ENCODE measurements at regions not wholly inside any gene's neighbourhood (a gene's known extent, or its start where the extent isn't known, plus 50 kb on each side); places are given as distances from the start of the nearest gene placed in this dataset.

GRCh38 chr4:137749466-137749865 is 217.2 kb upstream of the PCDH18 start:
- Histone ChIP-seq H3K4me3 (replicated peaks; ENCODE audit: insufficient read depth, low read length) (no peak overlapping the region), H3K27me3 (ENCODE audit: insufficient read depth, poor library complexity, severe bottlenecking) (peaks cover 5% of the 10 kb centered on the region), H3K27ac (replicated peaks) (no peak overlapping the region)
- no peak for DNase-seq (ENCODE audit: low read depth in 1 of 2, low spot score in 1 of 2)
- TF ChIP-seq GABPA (IDR thresholded peaks at IDR 0.05; ENCODE audit: low read depth) (no peak), SPI1 (IDR thresholded peaks at IDR 0.05; ENCODE audit: borderline replicate concordance, low read depth) (no peak), REST (IDR thresholded peaks at IDR 0.05; ENCODE audit: insufficient replicate concordance, low read depth) (no peak), POLR2AphosphoS5 (IDR thresholded peaks at IDR 0.05; ENCODE audit: low read depth) (no peak), CTCF (IDR thresholded peaks at IDR 0.05; ENCODE audit: insufficient read depth, low read length) (no peak)

- no peak for DNase-seq (ENCODE audit: low read depth in 1 of 2, low spot score in 1 of 2)
- Histone ChIP-seq H3K27me3 (ENCODE audit: insufficient read depth, poor library complexity, severe bottlenecking) (peaks cover 5% of the 10 kb centered on the region), H3K4me3 (replicated peaks; ENCODE audit: insufficient read depth, low read length) (no peak overlapping the region), H3K27ac (replicated peaks) (no peak overlapping the region)
- TF ChIP-seq REST (IDR thresholded peaks at IDR 0.05; ENCODE audit: insufficient replicate concordance, low read depth) (no peak), CTCF (IDR thresholded peaks at IDR 0.05; ENCODE audit: insufficient read depth, low read length) (no peak), SPI1 (IDR thresholded peaks at IDR 0.05; ENCODE audit: borderline replicate concordance, low read depth) (no peak), POLR2AphosphoS5 (IDR thresholded peaks at IDR 0.05; ENCODE audit: low read depth) (no peak), GABPA (IDR thresholded peaks at IDR 0.05; ENCODE audit: low read depth) (no peak)
Observed at GRCh38 chr4:137748616-137749015, 216.3 kb upstream of the PCDH18 start.

GRCh38 chr4:137740141-137740540 is 207.8 kb upstream of the PCDH18 start:
- TF ChIP-seq CTCF (IDR thresholded peaks at IDR 0.05; ENCODE audit: insufficient read depth, low read length) (no peak), GABPA (IDR thresholded peaks at IDR 0.05; ENCODE audit: low read depth) (no peak), SPI1 (IDR thresholded peaks at IDR 0.05; ENCODE audit: borderline replicate concordance, low read depth) (no peak), POLR2AphosphoS5 (IDR thresholded peaks at IDR 0.05; ENCODE audit: low read depth) (no peak), REST (IDR thresholded peaks at IDR 0.05; ENCODE audit: insufficient replicate concordance, low read depth) (no peak)
- no peak for DNase-seq (ENCODE audit: low read depth in 1 of 2, low spot score in 1 of 2)
- Histone ChIP-seq H3K27me3 (ENCODE audit: insufficient read depth, poor library complexity, severe bottlenecking) (no peaks in the 10 kb centered on the region), H3K27ac (replicated peaks) (no peak overlapping the region), H3K4me3 (replicated peaks; ENCODE audit: insufficient read depth, low read length) (no peak overlapping the region)
